Activated CD8-positive, alpha-beta memory T cell treated with anti-CD3 and anti-CD28 coated beads for 36 hours (primary cell): ENCODE measurements at regions not wholly inside any gene's neighbourhood (a gene's known extent, or its start where the extent isn't known, plus 50 kb on each side); places are given as distances from the start of the nearest gene placed in this dataset.

Experiments
- CTCF ChIA-PET: fragments of 350-600 bp; sonication (Branson Sonifier 250); formaldehyde crosslinking; loops from one replicate; lab custom pipeline; 2021; ENCODE audit warnings: antibody characterized with exemption; lab: Charles Lee
- POLR2A ChIA-PET: fragments of 350-600 bp; sonication (Branson Sonifier 250); formaldehyde crosslinking; loops from one replicate; lab custom pipeline; 2021; ENCODE audit warnings: antibody characterized with exemption; lab: Charles Lee

GRCh38 chr16:31700530-31701388 lies 172.8 kb upstream of the ZNF267 start:
- POLR2A ChIA-PET = interaction anchor here (0.5 to 1.0 kb wide), 3 partner anchors 12 to 266 kb away, joined by 3 to 6 read pairs (median 5); a partner anchor contains a TSS
- CTCF ChIA-PET = interaction anchor here (1.0 kb wide), 1 partner anchor 12 kb away, joined by 4 read pairs; a partner anchor contains a TSS

GRCh38 chr16:31701734-31702133 lies 171.9 kb upstream of the ZNF267 start:
- POLR2A ChIA-PET = interaction anchor here (0.9 to 2.2 kb wide), 2 partner anchors 10 to 11 kb away, joined by 5 to 13 read pairs; a partner anchor contains a TSS
- CTCF ChIA-PET = interaction anchor here (1.3 to 1.5 kb wide), 2 partner anchors 11 to 167 kb away, joined by 3 to 6 read pairs; a partner anchor contains a TSS

- CTCF ChIA-PET = interaction anchor here (0.8 to 1.5 kb wide), 3 partner anchors 10 to 166 kb away, joined by 3 to 6 read pairs (median 4); a partner anchor contains a TSS
- POLR2A ChIA-PET = interaction anchor here (0.9 to 2.2 kb wide), 2 partner anchors 9 to 10 kb away, joined by 5 to 13 read pairs; a partner anchor contains a TSS
Measured at GRCh38 chr16:31702796-31703195, 170.8 kb upstream of the ZNF267 start.

GRCh38 chr16:31703526-31704128 lies 170.0 kb upstream of the ZNF267 start:
- ChIA-PET CTCF (no interaction called here), POLR2A (interaction anchor here (2.1 to 2.2 kb wide), 2 partner anchors 9 to 10 kb away, joined by 6 to 13 read pairs; a partner anchor contains a TSS)

- CTCF ChIA-PET = no interaction called here
- POLR2A ChIA-PET = interaction anchor here (0.6 to 2.1 kb wide), 2 partner anchors 9 to 13 kb away, joined by 4 to 6 read pairs; a partner anchor contains a TSS
Measured at GRCh38 chr16:31704138-31704537, 169.5 kb upstream of the ZNF267 start.

GRCh38 chr16:31705371-31705770 lies 168.2 kb upstream of the ZNF267 start:
- ChIA-PET POLR2A (interaction anchor here (2.1 kb wide), 1 partner anchor 8 kb away, joined by 6 read pairs; a partner anchor contains a TSS), CTCF (no interaction called here)

GRCh38 chr16:31706318-31706717 lies 167.3 kb upstream of the ZNF267 start:
- POLR2A ChIA-PET = no interaction called here
- CTCF ChIA-PET = no interaction called here

GRCh38 chr16:31706925-31707324 lies 166.7 kb upstream of the ZNF267 start:
- CTCF ChIA-PET = no interaction called here
- POLR2A ChIA-PET = no interaction called here

- POLR2A ChIA-PET = no interaction called here
- CTCF ChIA-PET = no interaction called here
Measured at GRCh38 chr16:31707743-31708335, 165.8 kb upstream of the ZNF267 start.

- ChIA-PET CTCF (no interaction called here), POLR2A (no interaction called here)
Measured at GRCh38 chr16:31708348-31708747, 165.3 kb upstream of the ZNF267 start.

- ChIA-PET POLR2A (no interaction called here), CTCF (no interaction called here)
Measured at GRCh38 chr16:31709181-31709580, 164.4 kb upstream of the ZNF267 start.

- ChIA-PET POLR2A (no interaction called here), CTCF (no interaction called here)
Measured at GRCh38 chr16:31710134-31710533, 163.5 kb upstream of the ZNF267 start.

- POLR2A ChIA-PET = no interaction called here
- CTCF ChIA-PET = no interaction called here
Measured at GRCh38 chr16:31710880-31711279, 162.7 kb upstream of the ZNF267 start.

GRCh38 chr16:31711344-31711845 lies 162.2 kb upstream of the ZNF267 start:
- POLR2A ChIA-PET = interaction anchor here (0.6 kb wide), 1 partner anchor 9 kb away, joined by 5 read pairs; no protein-coding TSS in a partner anchor
- CTCF ChIA-PET = interaction anchor here (2.1 kb wide), 1 partner anchor 9 kb away, joined by 6 read pairs; no protein-coding TSS in a partner anchor

GRCh38 chr16:31712064-31712540 lies 161.5 kb upstream of the ZNF267 start:
- ChIA-PET CTCF (interaction anchor here (2.1 kb wide), 1 partner anchor 10 kb away, joined by 6 read pairs; no protein-coding TSS in a partner anchor), POLR2A (interaction anchor here (0.6 to 1.5 kb wide), 5 partner anchors 10 to 158 kb away, joined by 5 to 13 read pairs (median 5); no protein-coding TSS in a partner anchor)

- POLR2A ChIA-PET = interaction anchor here (0.9 to 1.5 kb wide), 6 partner anchors 9 to 160 kb away, joined by 4 to 13 read pairs (median 6); partner anchors contain the start of gene ZNF267
- CTCF ChIA-PET = interaction anchor here (0.8 to 2.1 kb wide), 4 partner anchors 11 to 164 kb away, joined by 3 to 6 read pairs (median 4); no protein-coding TSS in a partner anchor
Measured at GRCh38 chr16:31713071-31713944, 160.3 kb upstream of the ZNF267 start.
